ENCODE measurements at regions not wholly inside any gene's neighbourhood (a gene's known extent, or its start where the extent isn't known, plus 50 kb on each side); places are given as distances from the start of the nearest gene placed in this dataset.

DNA sequence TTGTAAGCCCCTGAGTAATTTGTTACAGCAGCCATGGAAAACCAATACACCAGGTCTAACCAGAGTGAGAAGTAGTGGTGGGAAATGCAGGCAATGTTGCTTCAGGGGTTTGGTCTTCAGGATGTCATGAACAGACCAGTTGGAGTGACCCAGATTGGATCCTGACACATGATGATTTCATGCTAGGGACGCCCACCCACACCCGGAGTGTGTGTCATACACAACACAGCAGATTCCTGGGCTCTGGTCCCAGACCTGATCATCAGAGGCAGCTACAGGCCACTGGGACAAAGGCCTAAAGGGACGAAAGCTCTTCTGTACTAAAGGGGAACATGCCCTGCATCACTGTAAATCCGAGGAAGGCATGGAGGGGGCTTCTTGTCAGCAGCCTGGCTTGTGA, 194.2 kb downstream of the NSG2 start:
- Histone ChIP-seq H3K4me3 (ENCODE audit: low read length in 2 of 2) (no peak overlapping the region), H3K9me3 (ENCODE audit: control insufficient read depth in 2 of 2, insufficient read depth in 1 of 2, low read length in 1 of 2) (no peaks in the 10 kb centered on the region), H3K4me1 (ENCODE audit: control insufficient read depth in 2 of 2, insufficient read depth in 2 of 2, low read length in 2 of 2) (no peaks in the 10 kb centered on the region), H3K27ac (ENCODE audit: low read depth in 1 of 2, low read length in 1 of 2) (no peak overlapping the region), H3K36me3 (ENCODE audit: control insufficient read depth in 2 of 2, insufficient read depth in 2 of 2, low read length in 1 of 2) (no peaks in the 10 kb centered on the region), H3K27me3 (ENCODE audit: control insufficient read depth in 2 of 2, insufficient read depth in 1 of 2, low read length in 1 of 2) (no peaks in the 10 kb centered on the region)
- 82% methylated on average over 4 of the region's 4 CpGs for WGBS
- DNase-seq (ENCODE audit: low read depth in 6 of 9, low spot score in 9 of 9), result no peak

DNA sequence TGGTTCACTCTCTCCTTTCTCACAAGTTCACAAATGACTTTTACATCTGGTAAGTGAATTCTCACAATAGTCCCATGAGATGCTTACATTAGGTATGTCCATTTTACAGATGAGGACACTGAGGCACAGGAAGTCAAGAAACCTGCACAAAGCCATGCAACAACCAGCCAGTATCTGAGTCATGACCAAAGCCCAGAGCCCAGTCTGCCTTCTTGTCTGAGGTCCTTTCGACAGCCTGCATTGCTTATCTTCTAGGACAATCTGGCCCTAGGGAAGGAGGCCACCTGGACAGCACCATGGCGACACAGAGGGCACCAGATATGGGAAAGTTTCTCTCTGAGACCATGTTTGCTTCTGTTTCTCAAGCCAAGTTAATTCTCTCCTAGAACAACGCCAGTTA, 197.1 kb downstream of the NSG2 start:
- DNase-seq (ENCODE audit: low read depth in 6 of 9, low spot score in 9 of 9), result no peak
- no peaks in the 10 kb centered on the region for H3K9me3 ChIP-seq (ENCODE audit: control insufficient read depth in 2 of 2, insufficient read depth in 1 of 2, low read length in 1 of 2)
- 85% methylated on average over 3 of the region's 3 CpGs for WGBS
- H3K4me1 ChIP-seq (ENCODE audit: control insufficient read depth in 2 of 2, insufficient read depth in 2 of 2, low read length in 2 of 2), result no peaks in the 10 kb centered on the region
- H3K27ac ChIP-seq (ENCODE audit: low read depth in 1 of 2, low read length in 1 of 2), result no peak overlapping the region
- no peak overlapping the region for H3K4me3 ChIP-seq (ENCODE audit: low read length in 2 of 2)
- H3K36me3 ChIP-seq (ENCODE audit: control insufficient read depth in 2 of 2, insufficient read depth in 2 of 2, low read length in 1 of 2), result no peaks in the 10 kb centered on the region
- H3K27me3 ChIP-seq (ENCODE audit: control insufficient read depth in 2 of 2, insufficient read depth in 1 of 2, low read length in 1 of 2), result no peaks in the 10 kb centered on the region

DNA sequence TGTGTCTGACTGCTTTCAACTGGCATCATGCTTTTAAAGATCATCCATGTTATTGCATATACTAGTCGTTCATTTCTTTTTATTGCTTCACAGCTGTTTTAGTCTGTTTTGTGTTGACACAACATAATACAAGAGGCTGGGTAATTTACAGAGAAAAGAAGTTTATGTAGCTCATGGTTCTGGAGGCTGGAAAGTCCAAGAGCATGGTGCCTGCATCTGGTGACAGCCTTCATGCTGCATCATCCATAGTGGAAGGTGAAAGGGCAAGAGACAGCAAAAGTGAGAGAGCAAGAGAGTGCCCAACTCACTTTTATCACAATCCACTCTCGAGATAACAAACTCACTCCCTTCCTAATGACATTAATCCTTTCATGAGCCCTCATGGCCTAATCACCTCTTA, 198.4 kb downstream of the NSG2 start:
- Histone ChIP-seq H3K4me3 (ENCODE audit: low read length in 2 of 2) (no peak overlapping the region), H3K27ac (ENCODE audit: low read depth in 1 of 2, low read length in 1 of 2) (no peak overlapping the region), H3K36me3 (ENCODE audit: control insufficient read depth in 2 of 2, insufficient read depth in 2 of 2, low read length in 1 of 2) (no peaks in the 10 kb centered on the region), H3K4me1 (ENCODE audit: control insufficient read depth in 2 of 2, insufficient read depth in 2 of 2, low read length in 2 of 2) (no peaks in the 10 kb centered on the region), H3K9me3 (ENCODE audit: control insufficient read depth in 2 of 2, insufficient read depth in 1 of 2, low read length in 1 of 2) (no peaks in the 10 kb centered on the region), H3K27me3 (ENCODE audit: control insufficient read depth in 2 of 2, insufficient read depth in 1 of 2, low read length in 1 of 2) (no peaks in the 10 kb centered on the region)
- WGBS, result 91% methylated on average over 2 of the region's 2 CpGs
- no peak for DNase-seq (ENCODE audit: low read depth in 6 of 9, low spot score in 9 of 9)

DNA sequence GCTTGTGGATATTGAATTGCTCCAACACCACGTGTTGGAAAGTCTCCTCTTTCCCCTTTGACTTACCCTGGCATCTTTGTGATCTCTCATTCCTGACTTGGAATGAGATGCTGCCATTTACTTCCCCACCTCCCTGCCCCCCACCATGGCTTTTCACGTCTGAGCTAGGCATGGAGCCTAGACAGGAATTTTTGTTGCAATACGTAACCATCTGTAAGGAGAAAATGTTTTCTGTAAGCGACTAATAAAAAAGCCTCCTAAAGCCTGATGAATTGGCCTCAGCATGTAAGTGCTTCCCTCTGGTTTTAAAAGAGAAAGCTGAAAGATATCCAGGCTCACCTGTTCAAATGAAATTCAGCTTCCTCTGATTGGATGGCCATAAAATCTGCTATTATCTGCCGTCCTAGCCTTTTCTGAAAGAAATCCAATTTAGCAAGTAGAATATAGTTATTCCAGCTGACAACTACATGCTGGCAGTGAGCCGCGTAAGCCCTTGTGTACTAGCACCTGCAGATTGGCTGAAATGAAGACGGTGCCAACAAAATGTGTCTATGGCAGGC, 200.1 kb downstream of the NSG2 start:
- H3K27me3 ChIP-seq (ENCODE audit: control insufficient read depth in 2 of 2, insufficient read depth in 1 of 2, low read length in 1 of 2), result no peaks in the 10 kb centered on the region
- no peaks in the 10 kb centered on the region for H3K4me1 ChIP-seq (ENCODE audit: control insufficient read depth in 2 of 2, insufficient read depth in 2 of 2, low read length in 2 of 2)
- no peak overlapping the region for H3K27ac ChIP-seq (ENCODE audit: low read depth in 1 of 2, low read length in 1 of 2)
- no peak overlapping the region for H3K4me3 ChIP-seq (ENCODE audit: low read length in 2 of 2)
- no peaks in the 10 kb centered on the region for H3K9me3 ChIP-seq (ENCODE audit: control insufficient read depth in 2 of 2, insufficient read depth in 1 of 2, low read length in 1 of 2)
- no peak for DNase-seq (ENCODE audit: low read depth in 6 of 9, low spot score in 9 of 9)
- H3K36me3 ChIP-seq (ENCODE audit: control insufficient read depth in 2 of 2, insufficient read depth in 2 of 2, low read length in 1 of 2), result no peaks in the 10 kb centered on the region
- 90% methylated on average over 8 of the region's 8 CpGs for WGBS

DNA sequence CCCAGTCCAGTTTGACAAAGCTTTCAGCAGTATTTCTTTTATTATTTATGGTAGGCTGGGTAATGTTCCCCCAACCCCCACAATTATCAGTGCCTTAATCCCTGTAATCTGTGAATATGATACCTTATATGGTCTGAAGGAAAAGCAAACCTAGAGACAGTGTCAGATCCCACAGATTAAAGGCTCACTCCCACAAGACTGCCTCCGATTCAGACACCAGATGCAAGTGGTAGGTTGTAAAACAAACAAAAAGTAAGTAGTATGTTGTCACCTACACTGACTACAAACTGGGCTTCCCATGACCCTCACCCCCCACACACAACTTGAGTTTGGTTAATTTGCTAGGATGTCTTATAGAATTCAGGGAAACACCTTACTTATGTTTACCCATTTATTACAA, 201.2 kb downstream of the NSG2 start:
- Histone ChIP-seq H3K4me1 (ENCODE audit: control insufficient read depth in 2 of 2, insufficient read depth in 2 of 2, low read length in 2 of 2) (no peaks in the 10 kb centered on the region), H3K27ac (ENCODE audit: low read depth in 1 of 2, low read length in 1 of 2) (no peak overlapping the region), H3K27me3 (ENCODE audit: control insufficient read depth in 2 of 2, insufficient read depth in 1 of 2, low read length in 1 of 2) (no peaks in the 10 kb centered on the region), H3K9me3 (ENCODE audit: control insufficient read depth in 2 of 2, insufficient read depth in 1 of 2, low read length in 1 of 2) (no peaks in the 10 kb centered on the region), H3K4me3 (ENCODE audit: low read length in 2 of 2) (no peak overlapping the region), H3K36me3 (ENCODE audit: control insufficient read depth in 2 of 2, insufficient read depth in 2 of 2, low read length in 1 of 2) (no peaks in the 10 kb centered on the region)
- 85% methylated on average over 1 of the region's 1 CpG for WGBS
- no peak for DNase-seq (ENCODE audit: low read depth in 6 of 9, low spot score in 9 of 9)

DNA sequence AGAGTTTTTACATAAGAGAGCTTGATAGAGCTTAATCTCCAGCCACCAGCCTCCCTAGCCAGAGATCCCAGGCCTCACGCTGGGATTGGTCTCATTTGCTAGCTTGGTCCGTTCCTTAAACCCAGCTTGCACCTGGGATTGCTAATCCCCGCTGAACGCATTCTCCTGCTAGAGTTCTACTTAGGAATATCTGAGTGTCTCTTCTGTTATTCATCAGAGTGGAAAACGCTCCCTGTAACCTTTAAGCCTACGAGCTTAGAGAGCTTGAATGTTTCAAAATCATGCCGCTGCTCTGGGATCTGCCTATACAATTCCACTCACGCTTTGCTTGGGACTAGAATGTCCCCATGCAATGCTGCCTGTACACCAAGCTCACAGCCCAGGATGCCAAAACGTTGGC, 201.8 kb downstream of the NSG2 start:
- Histone ChIP-seq H3K4me3 (ENCODE audit: low read length in 2 of 2) (no peak overlapping the region), H3K4me1 (ENCODE audit: control insufficient read depth in 2 of 2, insufficient read depth in 2 of 2, low read length in 2 of 2) (no peaks in the 10 kb centered on the region), H3K36me3 (ENCODE audit: control insufficient read depth in 2 of 2, insufficient read depth in 2 of 2, low read length in 1 of 2) (no peaks in the 10 kb centered on the region), H3K27ac (ENCODE audit: low read depth in 1 of 2, low read length in 1 of 2) (no peak overlapping the region), H3K9me3 (ENCODE audit: control insufficient read depth in 2 of 2, insufficient read depth in 1 of 2, low read length in 1 of 2) (no peaks in the 10 kb centered on the region), H3K27me3 (ENCODE audit: control insufficient read depth in 2 of 2, insufficient read depth in 1 of 2, low read length in 1 of 2) (no peaks in the 10 kb centered on the region)
- no peak for DNase-seq (ENCODE audit: low read depth in 6 of 9, low spot score in 9 of 9)
- WGBS, result 80% methylated on average over 9 of the region's 9 CpGs

DNA sequence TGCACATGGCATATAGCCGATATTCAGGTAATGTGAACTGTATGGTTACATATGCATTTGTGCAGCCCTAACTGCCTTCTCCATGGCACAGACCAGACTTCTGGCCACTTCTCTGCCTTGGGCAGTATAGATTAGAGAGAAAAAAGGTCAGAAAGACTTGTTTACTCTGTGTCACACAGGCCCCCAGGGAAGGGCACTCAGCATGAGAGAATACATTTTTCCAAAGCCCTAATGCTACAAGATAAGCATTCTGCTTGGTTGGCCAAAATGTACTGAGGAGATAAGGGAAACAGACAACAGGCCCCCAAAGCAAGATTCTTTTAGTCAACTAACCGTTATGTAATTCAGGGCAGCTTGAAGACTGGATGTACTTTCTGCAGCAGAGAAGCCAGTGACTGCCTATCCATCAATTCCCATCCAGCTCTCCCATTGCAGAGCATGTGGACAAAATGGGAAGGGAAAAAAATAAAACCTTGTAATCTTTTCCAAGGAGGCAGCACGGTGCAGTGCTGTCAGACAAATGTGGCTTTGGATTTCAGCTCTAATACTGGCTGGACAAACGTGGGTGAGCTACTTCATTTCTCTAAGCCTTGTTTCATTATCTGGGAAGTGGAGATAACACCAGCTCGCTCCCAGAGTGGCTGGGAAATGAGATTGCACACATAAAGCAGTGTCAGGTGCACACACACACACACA, 205.9 kb downstream of the NSG2 start:
- Histone ChIP-seq H3K9me3 (ENCODE audit: control insufficient read depth in 2 of 2, insufficient read depth in 1 of 2, low read length in 1 of 2) (no peaks in the 10 kb centered on the region), H3K4me3 (ENCODE audit: low read length in 2 of 2) (no peak overlapping the region), H3K27ac (ENCODE audit: low read depth in 1 of 2, low read length in 1 of 2) (no peak overlapping the region), H3K36me3 (ENCODE audit: control insufficient read depth in 2 of 2, insufficient read depth in 2 of 2, low read length in 1 of 2) (no peaks in the 10 kb centered on the region), H3K4me1 (ENCODE audit: control insufficient read depth in 2 of 2, insufficient read depth in 2 of 2, low read length in 2 of 2) (no peaks in the 10 kb centered on the region), H3K27me3 (ENCODE audit: control insufficient read depth in 2 of 2, insufficient read depth in 1 of 2, low read length in 1 of 2) (no peaks in the 10 kb centered on the region)
- no peak for DNase-seq (ENCODE audit: low read depth in 6 of 9, low spot score in 9 of 9)
- WGBS, result 71% methylated on average over 5 of the region's 5 CpGs

DNA sequence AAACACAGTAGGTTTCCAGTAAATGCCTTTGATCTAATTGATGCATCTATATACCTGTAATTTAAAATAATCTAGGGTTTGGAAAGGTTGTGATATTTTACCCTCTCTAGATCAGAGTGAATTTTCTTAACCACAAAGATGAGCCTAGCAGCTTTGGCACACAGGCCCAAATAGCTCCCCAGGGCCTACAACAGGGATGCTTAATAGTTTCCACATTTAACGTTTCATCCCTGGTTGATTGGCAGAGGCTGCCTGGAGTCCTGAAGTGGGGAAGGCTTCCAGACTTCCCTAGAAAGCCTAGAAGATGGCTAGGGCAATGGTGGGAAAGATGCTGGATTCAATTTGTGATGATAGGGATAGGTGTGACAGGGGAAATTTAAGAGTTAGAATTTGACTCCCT, 206.6 kb downstream of the NSG2 start:
- DNase-seq (ENCODE audit: low read depth in 6 of 9, low spot score in 9 of 9), result no peak
- no peaks in the 10 kb centered on the region for H3K9me3 ChIP-seq (ENCODE audit: control insufficient read depth in 2 of 2, insufficient read depth in 1 of 2, low read length in 1 of 2)
- 68% methylated on average over 1 of the region's 1 CpG for WGBS
- no peak overlapping the region for H3K4me3 ChIP-seq (ENCODE audit: low read length in 2 of 2)
- H3K27me3 ChIP-seq (ENCODE audit: control insufficient read depth in 2 of 2, insufficient read depth in 1 of 2, low read length in 1 of 2), result no peaks in the 10 kb centered on the region
- no peaks in the 10 kb centered on the region for H3K4me1 ChIP-seq (ENCODE audit: control insufficient read depth in 2 of 2, insufficient read depth in 2 of 2, low read length in 2 of 2)
- no peak overlapping the region for H3K27ac ChIP-seq (ENCODE audit: low read depth in 1 of 2, low read length in 1 of 2)
- no peaks in the 10 kb centered on the region for H3K36me3 ChIP-seq (ENCODE audit: control insufficient read depth in 2 of 2, insufficient read depth in 2 of 2, low read length in 1 of 2)

DNA sequence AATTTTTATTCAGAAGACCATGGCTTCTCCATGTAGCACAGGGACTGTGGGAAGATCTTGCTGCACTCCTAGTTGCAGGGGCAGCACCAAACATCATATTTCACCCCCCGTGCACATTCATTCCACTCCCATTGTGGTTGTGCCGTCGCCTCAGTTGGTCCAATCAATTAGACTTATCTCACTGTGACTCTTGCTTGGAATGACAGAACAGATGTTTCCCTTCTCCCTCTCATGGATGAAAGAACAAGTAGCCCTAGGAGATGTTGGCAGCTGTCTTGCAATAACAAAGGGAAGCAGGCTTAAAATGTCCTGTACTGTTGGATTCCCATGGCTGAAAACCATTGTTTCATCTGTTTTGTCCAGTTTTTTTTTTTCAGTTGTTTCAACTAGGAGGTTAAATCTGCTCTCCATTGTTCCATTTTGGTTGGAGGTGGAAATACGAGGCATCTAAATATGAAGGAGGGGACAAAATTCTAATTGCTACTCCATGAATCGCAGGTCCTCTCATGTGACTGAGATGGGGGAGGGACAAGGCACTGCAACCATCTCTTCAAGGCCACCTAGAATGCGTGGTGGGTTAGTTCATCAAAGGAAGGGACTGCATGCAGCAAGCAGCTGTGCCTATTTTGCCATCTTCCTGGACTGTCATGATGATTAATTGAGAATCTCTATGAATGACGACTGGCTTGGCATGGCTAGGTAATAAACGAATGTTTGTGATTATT, 214.4 kb downstream of the NSG2 start:
- no peak overlapping the region for H3K4me3 ChIP-seq (ENCODE audit: low read length in 2 of 2)
- no peak for DNase-seq (ENCODE audit: low read depth in 6 of 9, low spot score in 9 of 9)
- no peak overlapping the region for H3K27ac ChIP-seq (ENCODE audit: low read depth in 1 of 2, low read length in 1 of 2)
- 63% methylated on average over 8 of the region's 8 CpGs for WGBS
- no peaks in the 10 kb centered on the region for H3K9me3 ChIP-seq (ENCODE audit: control insufficient read depth in 2 of 2, insufficient read depth in 1 of 2, low read length in 1 of 2)
- no peaks in the 10 kb centered on the region for H3K4me1 ChIP-seq (ENCODE audit: control insufficient read depth in 2 of 2, insufficient read depth in 2 of 2, low read length in 2 of 2)
- H3K36me3 ChIP-seq (ENCODE audit: control insufficient read depth in 2 of 2, insufficient read depth in 2 of 2, low read length in 1 of 2), result no peaks in the 10 kb centered on the region
- no peaks in the 10 kb centered on the region for H3K27me3 ChIP-seq (ENCODE audit: control insufficient read depth in 2 of 2, insufficient read depth in 1 of 2, low read length in 1 of 2)

Measured in thymus (tissue), 11 donors.